ENCODE measurements at regions not wholly inside any gene's neighbourhood (a gene's known extent, or its start where the extent isn't known, plus 50 kb on each side); places are given as distances from the start of the nearest gene placed in this dataset.

DNA sequence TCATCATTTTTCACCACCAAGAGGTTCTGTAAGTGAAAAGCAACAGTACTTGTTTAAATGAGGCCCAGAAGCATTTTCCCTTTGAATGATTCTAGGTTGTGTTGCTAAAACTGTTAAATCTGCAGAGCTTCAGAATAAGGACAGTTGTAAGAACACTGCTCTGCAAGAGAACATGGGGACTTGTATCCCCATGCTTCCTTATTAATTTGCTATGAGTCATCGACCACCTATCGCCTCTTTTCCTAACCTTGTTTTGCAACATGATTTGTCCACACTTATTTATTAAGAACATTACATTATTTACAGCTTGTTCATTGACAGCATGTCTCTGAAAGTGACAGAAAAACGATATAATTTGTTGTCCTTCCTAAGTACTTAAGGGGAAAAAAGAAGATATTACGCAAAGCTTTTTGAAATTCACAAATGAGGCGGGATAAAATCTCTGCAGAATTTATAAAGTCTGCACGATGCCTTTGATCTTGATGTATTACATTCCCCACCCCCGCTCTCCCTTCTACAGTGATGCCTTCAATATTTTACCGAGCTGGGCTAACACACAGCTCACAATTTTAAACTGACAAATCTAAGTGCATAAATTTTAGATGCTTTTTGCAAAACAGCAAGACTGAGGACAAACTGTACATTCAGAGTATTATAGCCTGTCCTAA lies 220.0 kb upstream of the SPTLC3 start:
- Mint-ChIP-seq H3K36me3 (no peaks in the 10 kb centered on the region), H3K27ac (no peak overlapping the region), H3K9me3 (no peaks in the 10 kb centered on the region), H3K27me3 (no peaks in the 10 kb centered on the region), H3K4me3 (no peak overlapping the region), H3K4me1 (no peaks in the 10 kb centered on the region)

DNA sequence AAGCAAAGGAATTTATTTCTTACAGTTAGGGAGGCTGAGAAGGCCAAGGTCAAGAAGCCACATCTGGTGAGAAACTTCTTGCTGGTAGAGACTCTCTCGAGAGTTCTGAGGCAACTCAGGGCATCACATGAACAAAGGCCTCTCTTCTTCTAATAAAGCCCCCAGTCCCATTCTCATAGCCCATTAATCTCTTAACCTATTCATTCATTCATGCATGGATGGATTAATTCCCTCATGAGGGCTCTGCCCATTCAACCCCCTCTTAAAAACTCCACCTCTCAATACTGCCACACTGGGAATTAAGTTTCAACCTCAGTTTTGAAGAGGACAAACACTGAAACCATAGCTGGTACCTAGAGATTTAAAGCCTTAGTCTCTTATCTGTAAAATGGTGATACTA lies 217.9 kb upstream of the SPTLC3 start:
- Mint-ChIP-seq H3K36me3 (no peaks in the 10 kb centered on the region), H3K27me3 (no peaks in the 10 kb centered on the region)

DNA sequence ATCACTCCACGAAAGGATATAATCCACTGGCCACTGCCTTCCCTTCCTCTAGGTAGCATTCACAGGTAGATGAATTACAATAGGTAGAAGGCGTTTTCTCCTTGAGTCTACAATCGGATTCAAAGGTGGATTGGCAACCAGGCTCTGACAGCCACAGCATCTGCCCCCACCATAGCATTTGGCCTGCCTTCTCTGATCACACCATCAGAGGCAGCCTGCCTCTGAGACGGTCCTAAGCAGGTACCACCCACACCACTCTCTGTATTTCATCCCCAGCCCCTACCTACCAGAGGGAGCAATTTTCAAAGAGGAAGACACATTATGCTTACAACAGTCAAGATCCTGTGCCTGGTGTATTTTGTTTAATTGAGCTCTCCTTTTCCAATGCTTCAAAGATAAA lies 210.5 kb upstream of the SPTLC3 start:
- Mint-ChIP-seq H3K9me3 (no peaks in the 10 kb centered on the region), H3K27ac (no peak overlapping the region), H3K4me1 (no peaks in the 10 kb centered on the region), H3K36me3 (no peaks in the 10 kb centered on the region), H3K4me3 (no peak overlapping the region), H3K27me3 (no peaks in the 10 kb centered on the region)

More for the DNA sequence above, 217.9 kb upstream of the SPTLC3 start:
- Mint-ChIP-seq H3K4me3 (no peak overlapping the region), H3K27ac (no peak overlapping the region), H3K4me1 (no peaks in the 10 kb centered on the region), H3K9me3 (no peaks in the 10 kb centered on the region)

DNA sequence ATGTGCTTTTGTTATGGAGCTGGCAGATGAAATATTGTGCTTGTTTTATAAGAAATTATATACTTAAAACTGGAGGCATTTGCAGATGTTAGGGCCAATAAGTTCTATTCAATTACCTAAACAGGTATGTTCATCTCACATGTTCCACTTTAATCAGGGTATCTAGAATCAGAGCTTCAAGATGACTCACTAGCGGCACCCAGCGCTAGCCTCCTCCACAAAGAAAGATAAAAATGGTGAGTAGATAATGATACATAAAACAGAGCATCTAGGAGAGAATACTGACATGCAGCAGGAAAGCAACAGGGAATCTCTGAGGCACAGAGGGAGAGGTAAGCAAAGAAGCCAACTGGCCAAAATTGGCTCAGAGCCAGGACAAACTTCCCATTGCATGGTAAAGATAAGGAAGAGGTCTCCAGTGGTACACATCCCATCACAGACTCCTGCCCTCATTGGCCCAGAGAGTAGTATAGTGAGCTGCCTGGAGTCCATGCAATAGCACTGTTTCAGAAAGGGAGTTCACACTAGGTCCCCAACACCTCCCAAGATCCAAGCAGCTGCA lies 200.7 kb upstream of the SPTLC3 start:
- Mint-ChIP-seq H3K9me3 (peaks cover 24% of the 10 kb centered on the region), H3K4me3 (no peak overlapping the region), H3K36me3 (peaks cover 4% of the 10 kb centered on the region), H3K27me3 (peaks cover 4% of the 10 kb centered on the region), H3K4me1 (no peaks in the 10 kb centered on the region), H3K27ac (no peak overlapping the region)

DNA sequence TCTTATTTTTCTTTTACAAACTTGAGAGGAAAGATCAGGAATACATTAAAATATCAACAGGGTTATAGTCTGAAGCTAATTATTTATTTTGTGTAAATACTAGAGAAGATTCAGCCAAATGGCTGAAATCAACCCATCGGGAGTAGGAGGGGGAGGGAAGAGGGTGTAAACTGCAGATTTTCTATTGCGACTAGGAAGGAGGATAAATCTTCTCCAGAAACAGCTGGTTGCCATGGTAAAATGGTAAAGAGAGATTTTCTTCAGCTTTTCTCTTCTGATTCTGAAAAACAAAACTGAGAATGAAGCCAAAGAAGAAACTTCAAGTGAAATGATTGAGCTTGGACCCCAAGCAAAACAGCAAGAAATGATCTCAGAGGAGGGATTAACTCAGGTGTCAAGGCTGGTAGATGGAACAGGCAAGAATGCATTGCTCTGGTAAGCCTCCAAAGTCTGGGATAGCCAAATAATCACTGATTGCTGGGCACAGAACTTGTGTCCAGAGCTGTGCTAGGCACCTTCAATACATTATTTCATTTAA lies 193.5 kb upstream of the SPTLC3 start:
- Mint-ChIP-seq H3K4me1 (no peaks in the 10 kb centered on the region), H3K36me3 (no peaks in the 10 kb centered on the region), H3K9me3 (peaks cover 2% of the 10 kb centered on the region), H3K27me3 (peaks cover 1% of the 10 kb centered on the region), H3K4me3 (no peak overlapping the region), H3K27ac (no peak overlapping the region)

DNA sequence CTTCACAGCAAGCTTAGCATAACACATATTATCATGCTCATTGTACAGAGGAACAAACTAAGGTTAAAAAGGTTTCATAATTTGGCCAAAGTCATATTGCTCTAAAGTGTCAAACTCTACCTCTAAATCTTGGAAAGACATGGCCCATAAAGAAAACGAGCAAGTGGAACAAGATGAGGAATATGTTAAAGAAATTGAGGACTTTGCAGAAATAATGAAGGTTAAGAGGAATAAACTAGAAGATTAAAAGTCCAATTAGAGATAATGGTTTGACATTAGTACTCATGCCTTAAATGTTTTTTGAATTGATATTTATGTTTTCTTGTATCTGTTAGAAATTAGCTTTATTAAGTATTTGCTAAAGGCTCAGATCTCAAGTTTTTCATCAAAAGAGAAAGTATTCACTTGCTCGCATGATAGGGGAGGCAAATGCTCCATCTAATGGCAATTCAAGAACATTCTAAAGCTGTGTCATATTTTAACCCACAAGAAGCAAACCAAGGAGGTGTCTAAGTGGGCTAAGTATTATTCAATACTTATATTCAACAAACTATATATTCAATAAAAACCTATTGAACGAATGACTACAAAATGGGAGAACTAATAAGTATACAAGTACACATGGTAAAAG lies 192.9 kb upstream of the SPTLC3 start:
- no peaks in the 10 kb centered on the region for H3K4me1 Mint-ChIP-seq
- H3K27ac Mint-ChIP-seq, result no peak overlapping the region

DNA sequence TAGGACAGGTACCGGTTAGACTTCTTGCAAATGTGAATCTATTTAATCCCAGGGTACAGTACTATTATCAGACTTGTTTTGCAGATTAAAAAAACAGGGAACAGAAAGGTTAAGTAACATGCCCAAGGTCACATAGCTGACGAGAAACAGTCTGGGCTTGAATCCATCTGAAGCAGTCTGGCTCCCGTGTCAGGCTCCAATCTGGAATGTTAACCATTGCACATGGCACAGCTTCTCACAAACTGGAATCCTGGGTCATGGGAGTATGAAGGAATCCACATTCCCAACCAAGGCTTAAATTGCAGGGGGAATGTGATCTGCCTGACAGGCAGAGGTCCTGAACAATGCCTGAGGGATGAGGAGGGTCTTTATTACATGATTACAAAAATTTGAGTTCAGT lies 187.5 kb upstream of the SPTLC3 start:
- Mint-ChIP-seq H3K4me3 (no peak overlapping the region), H3K27me3 (no peaks in the 10 kb centered on the region), H3K36me3 (no peaks in the 10 kb centered on the region), H3K27ac (no peak overlapping the region), H3K9me3 (no peaks in the 10 kb centered on the region), H3K4me1 (no peaks in the 10 kb centered on the region)

More for the DNA sequence above, 192.9 kb upstream of the SPTLC3 start:
- Mint-ChIP-seq H3K27me3 (no peaks in the 10 kb centered on the region), H3K4me3 (no peak overlapping the region), H3K36me3 (no peaks in the 10 kb centered on the region), H3K9me3 (no peaks in the 10 kb centered on the region)

DNA sequence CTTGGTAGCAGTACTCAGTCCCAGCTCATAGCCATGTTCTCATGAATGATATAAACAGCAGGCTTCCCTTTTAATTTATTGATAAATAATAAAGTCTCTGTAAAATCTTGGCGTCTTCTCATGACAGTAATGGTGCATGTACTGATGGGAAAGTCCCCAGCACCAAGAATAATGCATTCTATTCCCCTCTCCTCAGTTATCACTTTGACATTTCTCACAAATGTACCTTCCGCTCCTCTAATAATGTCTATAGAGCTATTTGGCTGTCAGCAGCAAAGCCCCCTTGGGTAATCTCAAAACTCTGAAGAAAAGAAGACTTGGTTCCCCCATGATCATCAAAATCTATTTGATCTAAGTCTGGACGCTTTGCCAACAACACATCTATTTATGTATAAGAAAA lies 185.0 kb upstream of the SPTLC3 start:
- no peaks in the 10 kb centered on the region for H3K4me1 Mint-ChIP-seq
- no peak overlapping the region for H3K4me3 Mint-ChIP-seq
- H3K27ac Mint-ChIP-seq, result no peak overlapping the region
- no peaks in the 10 kb centered on the region for H3K27me3 Mint-ChIP-seq
- H3K36me3 Mint-ChIP-seq, result no peaks in the 10 kb centered on the region
- no peaks in the 10 kb centered on the region for H3K9me3 Mint-ChIP-seq

DNA sequence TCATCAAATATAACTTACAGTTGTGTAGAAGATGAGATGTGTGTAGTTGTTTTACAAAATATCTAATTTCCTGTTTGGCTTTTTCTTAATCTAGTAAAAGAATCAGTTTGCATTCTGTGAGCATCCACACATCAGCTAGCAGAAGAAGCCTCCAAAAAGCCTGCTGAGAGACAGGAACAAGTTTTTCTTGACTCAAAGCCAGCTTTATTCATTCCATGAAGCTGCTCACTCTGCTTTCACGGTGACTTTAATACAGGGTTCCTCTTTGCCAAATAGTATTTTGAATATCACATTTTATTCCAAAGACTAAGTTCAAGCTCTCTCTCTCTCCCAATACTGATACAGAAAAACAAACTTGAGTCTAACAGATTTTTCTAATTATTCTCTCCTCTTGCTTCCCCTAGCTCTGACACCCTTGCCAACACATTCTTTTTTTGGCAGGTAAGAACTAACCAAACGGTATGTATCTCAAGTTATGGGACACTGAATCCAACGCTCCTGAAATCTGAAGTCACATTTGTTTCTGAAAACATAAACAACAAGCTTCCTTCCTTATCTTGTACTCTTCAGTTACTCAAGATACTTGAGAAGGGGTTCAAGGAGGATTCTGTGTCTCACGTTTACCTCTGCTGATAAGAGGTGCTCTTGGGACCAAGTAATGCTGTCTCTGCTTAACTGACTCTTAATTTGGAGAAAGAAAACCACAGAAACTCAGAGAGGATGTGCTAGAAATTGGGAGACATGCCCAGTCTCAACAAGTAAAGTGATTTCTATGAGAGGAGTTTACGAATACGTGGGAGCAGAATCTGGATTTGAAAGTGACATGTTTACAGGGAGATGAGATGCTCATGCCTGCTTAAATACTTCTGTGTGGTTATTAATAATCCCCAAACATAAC lies 184.2 kb upstream of the SPTLC3 start:
- H3K4me1 Mint-ChIP-seq, result no peaks in the 10 kb centered on the region
- no peak overlapping the region for H3K27ac Mint-ChIP-seq
- H3K9me3 Mint-ChIP-seq, result no peaks in the 10 kb centered on the region
- no peak overlapping the region for H3K4me3 Mint-ChIP-seq
- no peaks in the 10 kb centered on the region for H3K36me3 Mint-ChIP-seq
- H3K27me3 Mint-ChIP-seq, result no peaks in the 10 kb centered on the region

DNA sequence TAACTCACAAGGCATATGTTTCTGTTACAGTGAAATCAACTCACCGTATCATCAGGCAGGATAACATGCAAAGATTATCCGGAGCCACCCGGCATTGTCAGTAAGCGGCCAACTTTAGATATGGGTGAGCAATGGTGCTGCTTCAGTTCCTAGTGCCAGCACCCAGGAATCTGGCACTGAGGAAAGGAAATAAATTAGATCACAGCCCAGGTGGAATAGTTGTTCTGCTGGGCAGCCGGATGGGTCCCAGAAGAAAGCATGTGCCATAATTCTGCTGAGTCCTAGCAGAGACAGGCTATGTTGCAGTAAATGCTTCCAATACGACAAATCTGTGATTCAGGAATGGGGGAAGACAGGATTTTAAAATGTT lies 183.6 kb upstream of the SPTLC3 start:
- no peaks in the 10 kb centered on the region for H3K36me3 Mint-ChIP-seq
- H3K4me3 Mint-ChIP-seq, result no peak overlapping the region
- no peaks in the 10 kb centered on the region for H3K27me3 Mint-ChIP-seq
- H3K9me3 Mint-ChIP-seq, result no peaks in the 10 kb centered on the region
- H3K27ac Mint-ChIP-seq, result no peak overlapping the region
- no peaks in the 10 kb centered on the region for H3K4me1 Mint-ChIP-seq

DNA sequence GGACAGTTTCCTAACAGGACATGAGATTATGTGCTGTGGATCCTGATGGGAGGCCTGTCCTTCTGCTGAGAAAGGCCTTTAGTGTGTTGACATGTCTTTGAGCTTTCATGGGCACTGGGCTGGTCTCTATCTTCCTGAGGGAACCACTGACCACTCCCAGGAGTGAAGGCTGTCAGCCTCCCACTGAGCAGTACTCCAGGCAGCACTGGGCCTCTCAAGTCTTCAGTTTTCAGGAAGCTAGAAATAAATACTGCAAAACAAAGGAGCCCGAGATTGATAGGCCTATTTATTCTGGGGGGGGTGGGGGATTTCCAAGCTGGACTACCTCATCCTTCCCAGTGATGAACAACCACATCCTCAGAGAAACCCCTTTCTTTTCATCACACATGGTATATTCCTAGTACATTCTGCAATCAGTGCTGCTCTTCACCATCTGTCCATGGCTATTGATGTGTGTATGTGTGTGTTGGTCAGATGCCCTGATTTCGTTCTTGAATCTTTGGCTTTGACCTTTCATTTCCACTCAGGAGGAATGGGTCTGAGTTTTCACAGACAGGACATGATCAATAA lies 180.9 kb upstream of the SPTLC3 start:
- H3K4me3 Mint-ChIP-seq, result no peak overlapping the region
- no peaks in the 10 kb centered on the region for H3K27me3 Mint-ChIP-seq
- H3K9me3 Mint-ChIP-seq, result no peaks in the 10 kb centered on the region
- H3K4me1 Mint-ChIP-seq, result no peaks in the 10 kb centered on the region
- H3K36me3 Mint-ChIP-seq, result no peaks in the 10 kb centered on the region
- no peak overlapping the region for H3K27ac Mint-ChIP-seq

DNA sequence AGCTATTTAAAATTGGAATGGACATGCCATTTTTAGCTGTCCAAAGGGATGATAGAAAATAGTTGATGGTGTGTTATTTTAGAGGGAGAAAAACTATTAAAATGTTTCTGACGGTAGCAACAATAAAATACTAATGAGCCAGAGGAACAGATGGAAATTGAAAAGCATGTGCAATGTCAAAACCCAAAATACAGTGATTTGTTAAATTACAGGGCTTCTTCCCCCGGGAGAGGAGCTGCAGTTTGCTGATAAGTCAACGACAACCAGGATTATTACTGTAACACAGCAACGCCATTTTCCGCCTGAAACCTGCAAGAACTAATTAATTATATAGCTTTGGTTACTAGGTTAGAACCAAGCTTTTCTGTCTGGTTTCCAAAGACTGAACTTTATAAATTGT lies 179.6 kb upstream of the SPTLC3 start:
- Mint-ChIP-seq H3K4me1 (no peaks in the 10 kb centered on the region), H3K9me3 (no peaks in the 10 kb centered on the region), H3K36me3 (no peaks in the 10 kb centered on the region), H3K4me3 (no peak overlapping the region), H3K27me3 (no peaks in the 10 kb centered on the region), H3K27ac (no peak overlapping the region)

DNA sequence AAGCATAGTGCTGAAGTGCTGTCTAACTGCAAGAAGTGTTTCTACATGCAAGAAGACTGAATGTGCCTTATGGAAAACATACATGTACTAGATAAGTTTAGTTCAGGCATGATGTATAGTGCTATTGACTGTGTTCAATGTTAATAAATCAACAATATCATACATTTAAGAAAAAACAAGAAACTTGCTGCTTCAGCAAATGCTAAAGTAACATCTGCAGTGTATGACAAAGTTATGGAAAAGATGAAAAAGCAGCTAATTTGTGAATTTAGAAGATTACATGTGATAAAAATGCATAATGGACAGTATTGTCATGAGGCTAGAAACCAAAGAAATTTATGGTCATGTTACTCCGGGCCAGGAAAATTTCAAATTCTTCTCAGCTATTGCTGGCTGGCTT lies 174.9 kb upstream of the SPTLC3 start:
- no peak overlapping the region for H3K4me3 Mint-ChIP-seq
- H3K9me3 Mint-ChIP-seq, result no peaks in the 10 kb centered on the region
- no peak overlapping the region for H3K27ac Mint-ChIP-seq
- H3K36me3 Mint-ChIP-seq, result no peaks in the 10 kb centered on the region
- peaks cover 2% of the 10 kb centered on the region for H3K27me3 Mint-ChIP-seq
- no peaks in the 10 kb centered on the region for H3K4me1 Mint-ChIP-seq

DNA sequence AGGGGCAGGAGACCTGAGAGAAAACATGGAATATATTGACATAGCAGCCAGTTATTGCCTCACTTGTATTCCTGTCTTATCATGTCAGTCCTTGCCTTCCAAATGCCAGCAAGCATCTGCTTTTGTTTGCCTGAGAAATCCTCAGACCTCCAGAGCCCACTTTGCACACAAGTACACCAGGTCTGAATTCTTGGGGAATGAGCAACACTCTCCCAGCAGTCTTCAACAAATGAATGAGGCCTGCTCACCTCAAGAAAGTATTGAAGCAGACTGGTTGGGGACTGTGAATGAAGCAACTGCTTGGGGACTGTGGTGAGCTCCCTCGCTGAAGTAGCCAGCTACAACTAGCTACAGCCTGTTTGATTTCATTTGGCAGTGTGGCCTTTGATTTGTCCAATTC lies 172.8 kb upstream of the SPTLC3 start:
- H3K9me3 Mint-ChIP-seq, result no peaks in the 10 kb centered on the region
- no peaks in the 10 kb centered on the region for H3K36me3 Mint-ChIP-seq
- H3K27me3 Mint-ChIP-seq, result peaks cover 2% of the 10 kb centered on the region
- H3K27ac Mint-ChIP-seq, result no peak overlapping the region
- H3K4me1 Mint-ChIP-seq, result no peaks in the 10 kb centered on the region
- H3K4me3 Mint-ChIP-seq, result no peak overlapping the region

DNA sequence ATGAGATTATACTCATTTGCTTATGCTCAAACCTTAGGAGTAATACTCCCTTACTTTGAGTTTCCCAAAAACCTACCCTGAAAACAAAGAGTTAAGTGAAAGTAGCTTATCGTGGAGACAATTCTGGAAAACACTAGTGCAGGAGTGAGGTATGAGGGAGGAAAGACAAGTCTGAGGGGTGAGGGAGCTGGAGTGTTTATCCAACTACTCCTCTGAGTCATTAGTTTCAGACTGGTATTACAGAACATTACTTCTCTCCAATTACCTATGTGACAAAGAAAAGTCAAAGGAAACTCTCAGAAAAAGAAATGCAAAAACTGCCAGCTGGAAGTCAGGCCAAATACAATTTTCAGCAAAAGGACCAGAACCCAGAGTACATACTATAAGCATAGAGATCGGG lies 171.1 kb upstream of the SPTLC3 start:
- Mint-ChIP-seq H3K27me3 (peaks cover 2% of the 10 kb centered on the region), H3K4me1 (no peaks in the 10 kb centered on the region), H3K36me3 (no peaks in the 10 kb centered on the region), H3K4me3 (no peak overlapping the region), H3K9me3 (no peaks in the 10 kb centered on the region), H3K27ac (no peak overlapping the region)

All from activated naive CD4-positive, alpha-beta T cell treated with anti-CD3 and anti-CD28 coated beads, Interleukin-2, amount 50 U/mL, for 24 hours (primary cell).